NT2/D1 (cell line): ENCODE measurements at regions not wholly inside any gene's neighbourhood (a gene's known extent, or its start where the extent isn't known, plus 50 kb on each side); places are given as distances from the start of the nearest gene placed in this dataset.

Source experiments
- SUZ12 ChIP-seq: IDR thresholded peaks from 2 replicates; pipeline ENCODE4 v1.6.1; 2011; ENCODE audit not compliant: insufficient read length, insufficient read depth; ENCODE audit errors: extremely low read depth
- YY1 ChIP-seq: IDR thresholded peaks from 2 replicates; pipeline ENCODE4 v1.6.1; 2011; ENCODE audit not compliant: insufficient read length, insufficient read depth
- ZNF274 ChIP-seq: IDR thresholded peaks from 2 replicates; pipeline ENCODE4 v1.6.1; 2011; ENCODE audit warnings: mild to moderate bottlenecking, low read depth, low read length

- no peak for TF ChIP-seq SUZ12
- no peak for TF ChIP-seq ZNF274
- TF ChIP-seq YY1: no peak
Measured at GRCh38 chr5:176155922-176156359, 82.3 kb upstream of the SIMC1 start.
